Fibroblast of upper back skin (primary cell): ENCODE measurements at regions not wholly inside any gene's neighbourhood (a gene's known extent, or its start where the extent isn't known, plus 50 kb on each side); places are given as distances from the start of the nearest gene placed in this dataset.
A peak's percentile ranks its signal among the peaks of the same experiment; 100 is the strongest.

Experiments used
- DNase-seq: peaks from one replicate; pipeline ENCODE4 v3.0.0-alpha.2; 2013

DNA sequence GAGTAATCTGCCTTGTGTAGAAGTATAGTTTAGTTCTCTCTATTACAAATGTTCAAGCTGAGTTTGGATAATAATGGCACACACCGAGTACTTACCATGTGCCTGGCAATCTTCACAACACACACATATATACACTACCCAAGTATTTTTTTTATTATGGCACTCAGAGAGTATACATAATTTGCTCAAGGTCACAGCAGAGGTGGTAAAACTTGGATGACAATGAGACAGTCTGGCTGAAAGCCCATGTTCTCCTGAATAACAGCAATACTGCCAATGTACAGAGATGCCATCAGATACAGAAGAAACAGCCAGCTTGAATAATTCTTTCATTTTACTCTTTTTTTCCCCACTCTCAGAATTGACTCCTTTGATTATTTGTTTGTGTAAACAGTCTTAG, 460.0 kb downstream of the CNTN6 start:
- DNase-seq: no peak

DNA sequence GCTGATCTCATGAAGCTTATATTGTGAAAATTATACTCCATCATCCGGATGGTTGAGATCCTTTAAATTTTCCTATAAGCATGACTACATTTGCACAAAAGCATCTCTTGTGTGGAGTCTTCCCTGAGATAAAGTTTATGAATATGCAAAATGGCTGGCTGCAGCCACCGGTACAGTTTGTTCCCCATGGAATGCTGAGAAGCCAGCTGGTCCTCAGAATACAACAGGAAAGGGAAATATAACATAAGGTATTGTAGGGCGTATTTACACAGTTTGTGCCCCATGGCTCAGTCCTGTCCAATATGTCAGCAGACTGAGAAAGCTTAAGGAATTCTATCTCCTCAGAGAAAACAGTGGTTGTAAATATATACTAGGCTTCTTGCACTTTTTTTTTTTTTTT, 468.6 kb downstream of the CNTN6 start:
- no peak for DNase-seq

DNA sequence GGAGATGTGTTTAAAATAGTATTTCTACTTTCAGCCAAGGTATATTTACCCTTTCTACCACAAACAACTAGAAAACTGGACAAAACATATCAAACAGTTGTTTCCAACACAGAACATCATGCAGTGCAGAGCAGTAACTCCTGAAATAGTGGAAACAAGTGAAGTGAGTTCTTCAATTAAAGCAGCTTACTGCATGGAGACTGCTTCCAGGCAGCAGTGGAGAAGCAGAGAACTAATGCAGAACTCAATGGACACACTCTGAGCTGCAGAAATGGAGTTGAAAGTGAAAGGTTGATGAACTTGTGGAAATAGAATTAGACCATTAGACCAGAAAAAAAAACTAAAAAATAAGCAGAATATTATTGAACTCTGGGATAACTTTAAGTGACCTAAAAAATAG, 478.9 kb downstream of the CNTN6 start:
- no peak for DNase-seq

DNA sequence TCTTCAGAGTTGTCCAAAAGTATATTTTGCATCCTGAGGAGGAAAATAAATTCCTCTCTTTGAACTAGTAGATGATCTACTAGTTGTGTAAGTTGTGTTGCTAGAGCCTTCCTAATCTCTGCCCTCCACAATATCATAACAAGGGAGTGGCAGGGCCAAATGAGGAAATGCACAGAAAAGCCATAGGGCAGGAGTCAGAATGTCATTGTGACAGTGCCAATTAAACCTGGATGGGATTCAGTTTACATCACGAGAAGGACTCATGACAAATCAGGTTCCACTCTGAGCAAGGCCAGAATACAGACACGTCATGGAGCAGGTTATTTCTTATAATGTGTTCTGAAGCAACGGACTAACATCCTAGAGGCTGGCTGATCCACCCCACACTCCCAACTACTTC, 483.2 kb downstream of the CNTN6 start:
- no peak for DNase-seq

DNA sequence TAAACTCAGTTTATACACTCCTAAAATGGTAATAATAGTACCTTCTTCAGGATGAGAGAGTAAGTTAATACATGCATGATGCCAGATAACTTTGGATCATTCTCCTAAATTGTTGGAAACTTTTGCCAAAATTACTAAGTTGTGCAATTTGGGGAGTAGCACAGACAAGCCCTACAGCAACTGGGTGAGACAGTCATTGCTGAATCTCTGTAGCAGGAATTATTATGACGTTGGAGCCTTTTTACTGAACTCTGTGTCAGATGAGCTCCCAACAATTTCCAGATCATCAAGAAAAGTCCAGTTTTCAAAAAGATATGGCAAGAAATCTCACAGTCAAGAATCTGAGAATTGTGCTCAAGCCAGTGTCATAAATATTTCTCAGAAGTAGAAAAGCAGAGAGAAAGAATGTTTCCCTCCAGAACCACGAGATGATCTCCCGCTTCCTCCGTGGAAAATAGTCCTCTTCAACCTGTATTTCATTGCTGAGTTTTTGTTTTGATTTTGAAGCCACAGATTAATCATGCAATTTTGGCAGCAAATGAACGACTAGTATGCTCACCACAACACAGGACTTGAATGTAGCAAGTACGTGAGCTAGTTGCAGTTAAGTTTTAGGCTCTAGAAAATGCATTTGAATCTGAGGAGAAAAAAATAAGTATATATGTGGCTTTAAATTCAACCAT, 485.4 kb downstream of the CNTN6 start:
- peak; percentile 74 for DNase-seq

DNA sequence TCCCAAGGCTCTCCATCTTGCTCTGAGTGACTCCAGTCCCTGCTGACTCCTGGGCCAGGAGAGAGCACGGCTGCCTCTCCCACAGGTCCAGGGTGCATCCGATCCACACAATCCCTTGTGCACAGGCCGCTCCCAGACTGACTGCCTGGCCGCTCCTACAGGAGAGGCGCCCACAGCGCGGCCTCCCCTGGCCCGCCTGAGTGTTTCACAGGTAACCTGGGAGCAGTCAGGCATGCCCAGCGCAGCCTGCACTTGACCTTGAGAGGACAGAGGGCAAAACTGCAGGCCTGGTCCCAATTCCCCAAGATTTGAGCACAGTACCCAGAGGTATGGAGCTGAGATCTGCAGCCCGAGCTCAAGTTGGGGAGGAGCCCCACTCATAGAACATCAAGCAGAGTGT, 490.2 kb downstream of the CNTN6 start:
- DNase-seq: no peak

DNA sequence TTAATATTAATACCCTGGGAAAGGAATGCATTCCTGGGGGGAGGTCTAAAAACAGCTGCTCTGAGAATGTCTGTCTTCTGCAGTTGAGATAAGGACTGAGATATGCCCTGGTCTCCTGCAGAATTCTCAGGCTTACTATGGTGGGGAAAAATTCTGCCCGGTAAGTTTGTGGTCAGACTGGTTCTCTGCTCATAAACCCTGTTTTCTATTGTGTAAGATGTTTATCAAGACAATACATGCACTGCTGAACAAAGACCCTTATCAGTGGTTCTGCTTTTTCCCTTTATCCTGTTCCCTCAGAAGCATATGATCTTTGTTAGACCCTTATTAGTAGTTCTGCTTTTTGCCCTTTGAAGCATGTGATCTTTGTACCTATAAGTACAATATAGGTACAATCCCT, 494.6 kb downstream of the CNTN6 start:
- DNase-seq: no peak

DNA sequence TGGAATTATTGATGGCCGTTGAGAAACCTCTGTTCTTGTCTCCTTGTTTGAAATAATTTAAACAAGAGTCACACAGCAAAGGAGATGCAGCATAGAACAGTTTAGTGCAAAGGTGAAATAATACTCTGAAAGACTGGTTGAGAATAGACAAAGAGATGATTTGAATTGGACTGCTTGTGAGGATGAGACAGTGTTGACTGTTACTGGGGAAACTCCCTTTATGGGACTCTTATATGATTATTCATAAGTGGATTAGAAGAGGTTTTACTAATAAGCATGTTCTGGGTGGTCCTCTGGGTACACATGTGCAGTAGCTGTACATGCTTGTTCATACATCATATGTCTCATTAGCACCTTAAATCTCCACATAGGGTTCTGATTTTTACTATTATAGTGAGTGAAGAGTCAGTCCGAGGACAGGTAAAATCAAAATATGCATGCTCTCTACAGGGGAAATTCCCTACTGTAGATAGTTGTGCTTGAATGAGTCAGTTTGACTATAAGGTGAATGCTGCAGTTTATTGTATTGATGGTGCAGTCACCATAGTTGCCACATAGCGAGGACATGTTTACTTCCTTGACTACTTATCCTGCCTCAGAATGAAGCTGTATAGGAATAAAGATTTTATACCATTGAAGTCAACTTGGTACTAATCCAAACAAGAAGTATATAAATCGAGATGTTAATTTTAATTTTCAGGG, 498.7 kb downstream of the CNTN6 start:
- DNase-seq: no peak

DNA sequence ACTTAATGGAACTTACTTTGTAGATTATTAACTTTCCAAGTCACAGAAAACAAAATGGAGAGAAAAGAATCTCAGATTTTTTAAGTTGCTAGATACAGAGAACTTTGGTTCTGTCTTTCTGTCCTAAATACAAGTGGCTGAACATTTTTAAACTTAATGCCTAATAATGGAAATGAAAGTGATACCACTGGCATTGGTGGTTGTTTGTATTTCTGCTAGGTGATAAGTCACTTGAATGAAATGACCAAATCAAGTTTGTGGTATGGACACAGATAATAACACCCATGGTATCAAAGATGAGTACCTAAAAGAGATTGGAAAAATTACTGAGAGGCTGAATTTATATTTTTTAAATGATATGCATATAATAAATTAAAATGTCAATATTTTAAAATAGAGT, 502.1 kb downstream of the CNTN6 start:
- no peak for DNase-seq

DNA sequence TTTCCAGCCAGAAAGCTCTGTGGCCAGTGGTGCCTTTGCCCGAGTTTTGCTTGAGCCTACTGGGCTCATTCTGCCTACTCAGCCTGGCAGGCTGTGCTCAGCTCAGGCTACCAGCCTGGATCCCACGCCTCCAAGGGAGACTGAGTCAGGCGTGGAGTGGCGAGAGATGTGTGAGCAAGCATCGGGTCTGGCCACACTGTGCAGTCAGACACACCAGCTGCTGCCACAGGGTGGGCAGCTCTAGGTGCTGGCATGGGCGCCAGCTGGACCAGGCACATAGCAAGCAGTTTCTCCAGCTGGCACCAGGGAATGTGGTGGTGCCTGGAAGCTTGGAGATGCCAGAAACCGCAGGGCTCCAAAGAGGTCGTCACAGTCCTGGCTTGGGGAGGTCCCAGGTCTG, 498.5 kb upstream of the CNTN4 start:
- no peak for DNase-seq

DNA sequence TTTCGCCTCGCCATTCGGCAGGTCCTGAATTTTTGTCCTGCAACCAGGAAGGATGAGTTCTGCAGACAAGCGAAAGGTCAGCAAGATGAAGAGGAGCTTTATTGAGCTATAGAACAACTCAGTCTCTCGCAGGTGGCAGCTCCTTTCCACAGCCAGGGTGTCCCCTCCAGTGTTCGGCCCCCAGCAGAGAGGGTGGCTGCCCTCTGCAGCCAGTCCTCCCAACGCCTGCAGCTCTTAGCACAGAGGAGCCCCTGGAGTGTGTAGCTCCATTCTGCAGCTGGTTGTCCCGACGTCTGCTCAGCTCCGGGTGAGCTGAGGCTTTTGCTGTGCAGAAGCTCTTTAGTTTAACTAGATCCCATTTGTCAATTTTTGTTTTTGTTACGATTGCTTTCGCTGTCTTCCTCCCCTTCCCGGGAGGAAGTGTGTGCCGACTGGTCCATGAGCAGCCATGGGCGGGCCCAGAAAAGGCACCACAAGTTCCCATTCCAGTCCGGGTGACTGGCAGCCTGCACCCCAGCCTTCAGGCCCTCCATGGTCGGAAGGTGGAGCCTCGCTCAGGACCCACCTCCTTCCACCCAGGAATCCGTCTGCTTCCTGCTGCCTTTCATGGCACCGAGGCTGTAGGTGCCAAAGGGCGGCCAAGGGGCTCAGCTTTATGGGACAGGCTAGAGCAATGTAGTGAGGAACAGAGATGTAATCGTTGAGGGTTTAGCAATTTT, 497.8 kb upstream of the CNTN4 start:
- DNase-seq: no peak

DNA sequence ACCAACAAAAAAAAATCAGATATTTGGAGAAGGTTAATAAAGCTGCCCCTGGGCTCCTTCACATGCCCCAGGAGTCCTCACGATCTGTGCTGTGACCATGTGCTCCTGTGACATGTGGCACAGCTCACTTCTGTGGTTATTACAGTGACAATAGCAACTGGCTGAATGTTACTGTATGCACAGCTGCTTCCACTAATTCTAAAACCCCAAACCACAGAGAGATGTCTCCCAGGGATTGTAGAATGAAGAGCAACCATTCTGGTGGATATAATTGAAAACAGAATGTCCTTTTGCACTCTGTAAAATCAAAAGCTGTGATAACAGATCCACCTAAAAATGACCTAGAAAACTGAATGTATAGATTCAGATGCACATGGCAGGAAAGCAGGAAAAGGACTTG, 489.2 kb upstream of the CNTN4 start:
- DNase-seq: peak; percentile 76

DNA sequence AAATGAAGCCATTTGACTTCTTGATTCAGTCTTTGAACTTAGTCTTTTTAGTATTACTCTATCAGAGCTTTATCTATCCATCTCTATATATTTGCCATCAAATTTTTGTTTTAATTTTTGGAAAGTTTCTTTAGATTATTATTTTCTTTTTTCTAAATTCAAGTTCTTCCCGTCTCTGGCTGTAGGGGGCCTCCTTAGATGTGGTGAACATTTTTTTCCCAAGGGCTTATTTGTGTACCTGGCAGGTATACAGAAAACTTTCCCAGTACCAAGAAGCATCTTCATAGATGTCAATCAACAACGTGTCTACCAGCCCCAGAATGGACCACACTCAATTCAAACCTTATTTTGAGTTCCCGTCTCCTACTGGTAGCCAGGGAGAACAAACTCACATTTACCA, 486.8 kb upstream of the CNTN4 start:
- DNase-seq: no peak

DNA sequence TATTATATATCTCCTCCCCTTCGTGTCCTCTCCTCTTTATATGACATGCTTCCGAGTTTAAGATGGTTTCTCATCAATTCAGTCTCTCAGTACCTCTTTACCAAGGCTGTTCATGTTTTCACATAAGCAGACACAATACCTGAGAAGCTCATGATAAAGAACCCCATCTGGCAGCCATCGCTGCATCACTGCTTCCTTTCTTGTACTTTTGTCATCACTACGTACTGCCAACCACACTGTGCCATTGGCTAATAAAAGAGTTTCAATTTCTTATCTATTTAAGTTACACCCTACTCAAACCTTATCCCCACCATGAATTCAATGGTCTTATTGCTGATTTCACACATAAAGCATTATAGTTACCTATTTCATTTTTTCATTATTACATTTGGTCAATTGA, 484.7 kb upstream of the CNTN4 start:
- no peak for DNase-seq

DNA sequence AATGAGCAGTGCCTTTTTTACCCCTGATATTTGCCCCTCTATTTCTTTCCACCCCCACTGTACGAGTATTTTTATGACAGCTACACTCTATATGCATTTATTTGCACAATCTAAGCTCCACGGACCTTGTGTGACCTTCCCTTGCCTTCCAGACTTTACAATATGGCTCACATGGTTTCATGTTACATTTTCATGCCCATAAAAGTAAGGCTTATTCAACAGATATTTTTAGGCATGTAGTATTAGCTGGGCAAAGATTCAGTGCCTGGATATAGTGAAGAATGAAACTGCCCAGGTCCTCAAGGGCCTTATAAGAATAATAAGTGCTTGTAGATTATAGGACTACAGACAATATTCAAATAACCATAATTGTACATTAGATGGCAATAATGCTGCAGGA, 481.9 kb upstream of the CNTN4 start:
- no peak for DNase-seq

DNA sequence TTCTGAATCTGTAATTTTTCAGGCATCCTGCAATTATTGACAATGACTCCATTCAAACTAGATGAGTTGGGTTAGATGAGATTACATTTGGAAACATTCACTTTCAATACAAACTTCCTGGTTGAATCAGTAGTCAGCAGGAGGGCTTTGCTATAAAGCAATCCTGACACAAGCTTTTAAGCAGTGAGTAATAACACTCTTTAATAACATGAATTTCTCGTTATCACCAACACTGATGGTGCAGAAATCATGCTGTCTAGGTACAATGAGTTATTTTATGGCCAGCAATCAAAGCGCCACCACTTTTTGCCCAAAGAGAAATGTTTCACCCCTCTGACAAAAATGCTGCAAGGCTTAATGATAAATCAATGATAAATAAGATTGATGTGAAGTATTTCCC, 474.8 kb upstream of the CNTN4 start:
- DNase-seq: no peak

DNA sequence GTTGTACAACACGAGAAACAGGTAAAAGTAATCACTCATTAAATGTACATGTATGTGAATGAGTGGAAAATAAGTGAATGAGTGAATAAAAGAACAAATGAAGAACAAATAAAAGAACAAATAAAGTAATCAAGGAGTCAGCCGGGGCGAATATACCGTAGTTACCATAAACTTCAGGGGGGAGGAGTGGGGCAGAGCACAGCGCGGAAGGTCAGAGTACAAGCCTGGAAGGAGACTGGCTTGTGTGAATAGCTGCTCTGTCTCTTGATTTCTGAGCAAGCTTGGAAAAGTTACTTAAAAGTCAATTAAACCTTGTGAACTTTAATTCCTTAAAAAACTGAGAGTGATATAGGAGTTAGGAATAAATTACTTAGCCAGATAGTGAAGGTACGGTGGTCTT, 466.5 kb upstream of the CNTN4 start:
- no peak for DNase-seq

DNA sequence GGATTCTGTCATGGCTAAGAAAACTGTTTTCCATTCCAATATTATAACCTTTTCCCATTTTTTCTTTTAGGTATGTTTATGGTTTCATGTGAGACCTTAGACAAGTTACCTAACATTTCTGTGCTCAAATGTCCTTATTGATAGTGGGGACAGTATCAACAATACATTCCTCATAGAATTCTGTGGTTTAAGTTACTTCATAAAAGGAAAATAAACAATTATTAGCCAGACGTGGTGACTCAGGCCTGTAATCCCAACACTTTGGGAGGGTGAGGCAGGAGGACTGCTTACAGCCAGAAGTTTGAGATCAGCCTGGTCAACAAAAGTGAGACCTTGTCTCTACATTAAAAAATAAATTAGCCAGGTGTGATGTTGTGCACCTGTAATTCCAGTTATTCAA, 436.8 kb upstream of the CNTN4 start:
- no peak for DNase-seq

DNA sequence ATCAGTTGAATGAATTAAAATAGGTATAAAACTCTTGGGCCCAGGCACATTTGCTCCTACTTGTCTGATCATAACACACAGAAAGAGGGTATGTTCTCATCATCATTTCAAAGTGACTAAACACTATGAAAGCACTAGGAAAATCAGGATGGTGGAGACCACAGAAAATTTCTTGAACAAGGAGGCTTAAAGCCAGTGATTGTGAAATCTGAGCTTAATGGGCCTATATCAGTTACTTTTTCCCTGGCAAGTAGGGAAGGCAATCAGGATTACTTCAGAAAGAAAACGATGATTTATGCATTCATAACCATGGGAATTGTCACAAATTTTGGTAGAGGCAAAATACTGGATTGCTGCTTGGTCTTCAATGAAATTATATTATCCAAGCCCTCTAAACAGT, 434.4 kb upstream of the CNTN4 start:
- no peak for DNase-seq

DNA sequence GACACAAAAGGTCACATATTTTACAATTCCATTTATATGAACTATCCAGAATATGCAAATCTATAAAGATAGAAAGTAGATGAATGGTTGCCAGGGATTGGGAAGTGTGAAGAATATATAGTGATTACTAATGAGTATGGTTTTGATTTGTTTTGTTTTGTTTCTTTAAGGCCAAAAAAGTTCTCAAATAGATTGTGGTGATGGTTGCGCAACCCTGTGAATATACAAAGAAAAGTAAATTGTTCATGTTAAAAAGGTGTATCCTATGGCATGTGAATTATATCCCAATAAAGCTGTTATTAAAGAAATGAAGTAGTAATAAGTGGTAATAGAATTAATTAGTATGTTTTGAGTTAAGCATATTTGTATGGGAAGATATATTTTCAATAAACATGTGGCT, 431.8 kb upstream of the CNTN4 start:
- no peak for DNase-seq

DNA sequence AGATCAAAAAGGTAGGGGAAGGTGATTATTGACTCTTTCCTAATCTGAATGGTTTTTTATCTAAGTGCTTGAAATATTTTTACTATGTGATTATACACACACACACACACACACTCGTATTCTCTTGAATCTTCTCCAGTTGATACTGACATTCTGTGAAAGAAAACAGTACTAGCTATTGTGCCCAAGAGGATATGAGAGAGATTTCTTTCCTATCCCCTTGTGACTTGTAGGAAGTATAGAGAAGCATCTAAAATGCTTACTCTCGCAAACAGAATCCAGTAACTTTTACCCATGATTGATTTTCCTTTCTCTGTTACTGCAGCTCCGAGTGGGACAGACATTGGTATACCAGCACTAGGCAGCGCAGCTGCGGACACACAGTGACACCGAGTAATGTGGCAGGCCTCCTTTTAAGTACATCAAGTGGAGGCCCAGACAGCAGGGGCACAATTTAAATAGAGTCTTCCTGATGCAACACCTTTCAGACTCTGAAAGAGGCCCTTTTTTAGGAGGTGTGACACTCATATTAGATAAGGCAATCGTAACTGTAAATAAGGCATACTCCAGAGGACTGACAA, 421.0 kb upstream of the CNTN4 start:
- no peak for DNase-seq

DNA sequence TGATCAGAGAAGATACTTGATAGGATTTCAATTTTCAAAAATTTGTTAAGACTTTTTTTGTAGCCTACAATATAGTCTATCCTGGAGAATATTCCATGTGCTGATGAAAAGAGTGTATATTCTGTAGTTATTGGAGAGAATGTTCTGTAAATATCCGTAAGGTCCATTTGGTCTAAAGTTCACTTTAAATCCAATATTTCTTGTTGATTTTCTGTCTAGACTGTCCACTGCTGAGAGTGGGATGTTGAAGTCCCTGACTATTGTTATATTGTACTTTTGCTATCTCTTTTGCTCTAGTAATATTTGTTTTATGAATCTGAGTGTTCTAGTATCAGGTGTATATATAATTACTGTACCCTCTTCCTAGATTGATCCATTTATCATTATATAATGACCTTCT, 406.2 kb upstream of the CNTN4 start:
- no peak for DNase-seq

DNA sequence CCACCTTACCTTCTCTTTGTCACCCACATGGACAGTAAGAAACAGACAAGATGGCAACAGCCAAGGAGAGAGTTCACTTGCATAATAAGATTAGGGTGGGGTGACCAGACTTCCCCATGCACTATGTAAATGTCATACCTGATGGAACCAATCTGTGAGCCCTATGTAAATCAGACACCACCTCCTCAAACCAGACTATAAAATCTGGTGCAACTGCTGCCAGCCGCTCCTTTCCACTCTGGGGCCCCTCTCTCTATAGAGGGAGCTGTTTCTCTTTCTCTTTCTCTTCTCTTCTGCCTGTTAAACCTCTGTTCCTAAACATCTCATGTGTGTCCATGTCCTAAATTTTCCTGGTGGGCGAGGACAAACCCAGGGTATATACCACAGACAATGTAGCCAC, 405.5 kb upstream of the CNTN4 start:
- no peak for DNase-seq

DNA sequence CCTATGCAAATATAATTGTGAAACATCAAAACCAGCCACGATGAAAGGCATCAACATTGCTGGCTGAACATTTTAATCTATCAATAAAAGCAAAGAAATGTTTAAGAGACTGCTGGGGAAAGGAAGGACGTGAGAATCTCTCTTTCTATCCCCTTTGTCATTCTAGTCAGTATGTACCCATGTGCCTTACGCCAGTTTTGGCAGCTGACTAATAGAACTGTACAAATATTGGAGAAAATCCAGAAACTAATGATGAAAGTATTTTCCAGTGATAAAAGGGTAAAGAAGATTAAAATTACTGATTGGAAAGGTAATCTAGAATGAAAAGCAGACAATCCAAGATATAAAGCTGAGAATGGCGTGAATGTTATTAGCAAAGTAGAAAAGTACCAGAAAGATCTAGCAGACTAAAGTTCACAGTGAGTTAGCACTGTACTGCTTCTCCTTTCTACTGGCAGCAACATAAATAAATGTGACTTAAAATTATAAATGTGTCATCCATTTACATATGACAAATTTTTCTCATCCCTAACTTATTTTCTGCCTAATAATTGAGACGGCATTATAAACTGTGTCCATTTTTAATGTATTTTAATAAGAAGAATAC, 401.9 kb upstream of the CNTN4 start:
- no peak for DNase-seq
